Fibroblast of the conjunctiva (primary cell): ENCODE measurements at regions not wholly inside any gene's neighbourhood (a gene's known extent, or its start where the extent isn't known, plus 50 kb on each side); places are given as distances from the start of the nearest gene placed in this dataset.

Experiments
- DNase-seq: peaks from one replicate; pipeline ENCODE4 v3.0.0-alpha.2; 2010; ENCODE audit warnings: low read depth

DNA sequence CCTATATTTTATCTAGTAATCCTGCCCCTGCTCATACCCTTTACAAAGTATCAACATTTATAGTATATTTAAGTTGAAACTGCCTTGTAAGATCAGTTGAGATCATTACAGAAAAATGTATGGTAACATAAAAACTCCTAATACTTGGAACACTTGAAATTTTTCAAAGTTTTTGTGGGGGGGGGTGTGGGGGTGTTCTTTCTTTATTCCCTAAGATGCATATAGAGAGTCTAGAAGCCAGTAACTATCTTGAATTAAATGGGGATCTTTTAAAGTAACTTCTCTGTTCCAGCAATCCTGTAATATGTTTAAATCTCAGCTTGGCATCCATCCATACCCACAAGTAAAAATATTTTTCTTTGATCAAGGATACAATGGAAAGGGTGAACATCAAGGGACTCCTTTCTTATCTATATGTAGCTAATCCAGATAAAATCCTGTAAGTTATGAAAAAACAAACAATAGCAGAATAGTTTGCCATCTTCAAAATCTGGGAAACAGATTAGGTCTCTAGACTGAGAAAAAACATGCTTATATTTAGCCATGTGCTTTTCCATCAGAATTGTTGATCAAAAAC is 455.3 kb downstream of the MEIS1 start:
- no peak for DNase-seq

DNA sequence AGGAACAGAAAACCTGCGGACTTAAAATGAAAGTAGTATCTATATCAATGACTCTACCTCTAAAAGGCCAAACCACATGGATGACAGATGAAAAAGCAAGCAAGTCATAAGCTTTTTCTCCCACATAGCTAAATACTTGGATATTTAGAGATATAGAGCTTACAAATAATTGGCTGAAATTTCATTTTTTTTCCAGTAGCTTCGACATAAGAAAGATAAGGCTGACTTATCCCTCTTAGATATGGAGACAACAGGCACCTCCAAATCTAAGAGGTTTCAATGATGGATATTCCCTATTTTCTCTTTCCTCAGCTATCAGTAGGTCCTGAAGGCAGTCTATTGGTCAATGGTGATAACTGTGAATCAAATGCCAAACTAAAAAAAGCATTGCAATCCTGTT is 460.3 kb downstream of the MEIS1 start:
- no peak for DNase-seq

DNA sequence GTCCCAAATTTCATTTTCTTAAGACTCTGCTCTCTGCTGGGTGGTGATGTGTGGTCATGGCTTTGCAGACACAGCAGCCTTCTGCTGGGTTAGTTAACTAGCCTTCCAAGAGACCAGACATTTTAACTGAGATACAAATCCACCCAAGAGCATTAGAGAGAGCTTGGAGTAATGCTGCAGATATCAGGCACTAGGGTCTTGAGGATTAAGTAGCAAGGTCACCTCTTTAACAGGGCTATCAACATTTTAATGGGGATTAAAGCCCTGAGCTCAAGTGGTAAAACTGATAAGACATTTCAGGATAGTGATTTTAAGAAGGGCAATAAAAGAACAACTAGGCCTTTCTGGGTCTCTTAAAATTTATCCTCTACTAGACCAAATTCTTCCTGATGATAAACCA is 461.2 kb downstream of the MEIS1 start:
- no peak for DNase-seq

DNA sequence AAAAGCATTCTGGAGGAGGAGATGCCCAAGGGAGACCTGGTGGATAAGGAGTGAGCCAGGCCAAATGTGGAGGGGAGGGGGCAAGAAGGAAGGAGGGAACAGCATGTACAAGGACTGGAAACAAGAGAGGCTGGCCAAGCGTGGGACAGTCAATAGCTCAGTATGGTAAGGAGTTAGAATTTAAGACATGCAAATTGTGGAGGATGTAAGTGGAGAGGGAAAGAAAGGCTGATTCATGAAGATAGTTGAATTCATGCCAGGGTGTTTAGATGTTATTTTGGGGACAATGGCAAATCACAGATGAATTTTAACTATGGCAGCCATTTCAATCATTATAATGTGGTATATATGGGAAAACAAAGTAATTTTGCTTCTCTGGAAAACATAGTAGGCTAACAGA is 462.3 kb downstream of the MEIS1 start:
- no peak for DNase-seq

DNA sequence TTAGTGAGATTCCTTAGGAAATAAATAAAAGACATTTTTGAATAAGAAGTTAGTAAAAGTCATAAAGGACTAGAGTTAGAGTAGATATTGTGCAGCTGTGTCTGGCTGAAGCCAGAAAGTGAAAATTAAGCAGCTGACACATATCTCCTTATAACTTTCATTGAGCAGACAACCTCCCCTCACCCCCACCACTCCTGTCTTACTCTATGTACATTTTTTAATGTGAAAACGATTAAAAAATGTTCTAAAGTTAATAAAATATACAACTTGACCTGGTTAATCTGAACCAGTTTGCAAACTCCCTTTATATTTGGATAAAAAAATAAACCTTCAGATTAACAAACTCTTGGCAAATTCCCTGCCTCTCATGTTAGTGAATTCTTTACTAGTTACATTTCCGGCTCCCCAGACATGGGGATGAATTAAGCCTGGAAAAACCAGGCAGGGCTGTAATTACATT is 462.8 kb downstream of the MEIS1 start:
- DNase-seq = no peak

DNA sequence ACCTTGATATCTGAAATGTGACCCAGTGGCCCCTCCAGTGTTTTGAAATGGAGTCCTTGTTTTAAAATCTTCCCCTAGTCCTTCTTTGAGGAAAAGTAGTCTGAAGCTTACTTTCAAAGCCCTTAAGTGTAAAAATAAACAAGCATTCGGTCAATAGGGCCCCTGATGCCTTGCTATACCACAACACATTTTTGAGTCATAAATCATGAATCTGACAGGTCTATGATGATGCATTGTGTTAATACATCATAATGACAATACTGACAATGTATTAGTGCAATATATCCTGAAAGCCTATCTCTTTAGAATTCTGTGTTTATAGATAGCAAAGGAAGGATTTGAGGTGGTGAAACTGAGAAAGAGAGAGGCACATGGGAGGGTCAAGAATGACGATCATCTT is 464.2 kb downstream of the MEIS1 start:
- no peak for DNase-seq

DNA sequence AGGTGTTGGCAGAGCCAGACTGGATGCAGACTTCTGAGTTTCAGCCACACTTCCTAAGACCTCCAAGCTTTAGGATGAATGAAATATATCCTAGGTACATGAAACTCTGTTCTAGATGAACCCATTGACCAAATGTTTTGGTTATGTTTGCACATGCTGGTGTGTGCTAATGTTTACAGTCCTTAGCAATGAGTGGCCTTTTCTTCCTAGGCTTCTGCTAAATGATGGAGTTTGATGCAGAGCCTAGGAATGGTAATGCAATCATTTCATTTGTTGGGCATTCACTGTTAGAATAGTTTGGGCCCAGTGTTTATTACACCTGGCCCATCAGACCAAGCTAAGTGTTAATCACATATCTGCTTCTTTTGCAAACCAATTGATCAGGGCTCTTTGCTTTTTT is 464.7 kb downstream of the MEIS1 start:
- DNase-seq = no peak

DNA sequence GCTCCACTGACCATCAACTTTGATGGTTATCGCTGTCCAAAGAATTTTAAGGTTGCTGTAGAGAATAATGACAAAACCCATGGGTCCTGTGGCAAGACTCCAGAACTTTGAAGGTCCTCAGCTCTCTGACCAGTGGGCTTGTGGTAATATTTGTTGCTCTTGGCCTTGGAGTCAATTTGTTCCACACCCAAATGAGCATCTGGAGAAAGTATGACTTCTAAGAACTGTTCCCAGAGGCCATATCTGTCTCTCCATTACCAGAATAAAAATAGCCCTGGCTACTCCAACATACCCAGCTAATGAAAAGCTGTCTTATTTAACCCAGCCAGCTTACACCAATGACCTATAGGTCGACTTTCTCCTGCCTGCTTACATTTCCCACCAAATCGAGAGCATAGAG is 466.4 kb downstream of the MEIS1 start:
- DNase-seq = peak; percentile 17

DNA sequence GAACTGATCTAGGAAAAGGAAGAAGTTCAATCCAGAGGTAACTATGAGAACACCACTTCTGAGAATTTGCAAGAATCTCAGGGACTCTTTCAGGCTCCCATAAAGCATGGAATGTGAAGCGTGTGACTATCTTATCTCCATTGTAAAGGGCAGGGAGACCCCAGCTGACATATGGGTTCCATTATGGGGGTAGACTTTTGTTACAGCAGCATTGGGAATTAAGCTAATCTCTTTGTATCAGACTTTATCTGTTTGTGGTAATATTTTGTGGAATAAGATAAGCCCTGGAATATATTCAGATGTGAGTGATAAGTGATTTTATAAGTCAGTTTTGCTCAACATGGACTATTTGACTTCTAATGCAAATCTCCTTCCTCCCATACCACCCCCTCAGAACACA is 468.3 kb downstream of the MEIS1 start:
- no peak for DNase-seq

DNA sequence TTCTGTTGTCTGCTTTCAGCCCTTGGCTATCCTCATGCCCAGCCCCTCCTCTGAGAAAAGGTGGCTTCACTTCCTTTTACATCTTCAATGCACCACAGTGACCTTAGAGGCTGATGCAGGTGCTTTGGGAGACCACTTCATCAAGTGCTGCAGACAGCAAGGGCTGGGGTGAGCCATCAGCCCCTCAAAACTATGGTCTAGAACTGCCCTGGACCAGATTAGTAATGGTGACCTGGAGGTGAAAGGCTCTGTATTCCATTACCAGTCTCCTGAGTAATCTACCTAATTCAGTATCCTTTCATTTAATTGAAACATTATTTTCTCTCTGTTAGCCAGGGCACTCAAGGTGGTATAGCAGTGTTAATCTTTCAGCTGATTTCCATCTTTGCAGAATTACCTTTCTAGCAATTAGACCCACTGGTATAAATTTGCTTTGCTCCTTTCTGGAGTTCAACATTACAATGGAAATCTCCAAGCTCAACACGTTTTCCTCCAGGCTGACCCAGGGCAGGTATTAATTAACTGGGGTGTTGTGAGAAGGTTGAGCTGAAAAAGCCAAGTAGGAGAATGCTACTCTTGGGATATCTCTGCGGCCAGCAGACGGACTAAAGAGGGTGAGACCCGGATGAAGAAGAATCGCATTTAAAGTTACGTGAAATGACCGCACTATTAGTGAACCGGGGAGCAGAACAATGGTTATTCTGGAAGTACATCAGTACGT is 469.0 kb downstream of the MEIS1 start:
- no peak for DNase-seq

DNA sequence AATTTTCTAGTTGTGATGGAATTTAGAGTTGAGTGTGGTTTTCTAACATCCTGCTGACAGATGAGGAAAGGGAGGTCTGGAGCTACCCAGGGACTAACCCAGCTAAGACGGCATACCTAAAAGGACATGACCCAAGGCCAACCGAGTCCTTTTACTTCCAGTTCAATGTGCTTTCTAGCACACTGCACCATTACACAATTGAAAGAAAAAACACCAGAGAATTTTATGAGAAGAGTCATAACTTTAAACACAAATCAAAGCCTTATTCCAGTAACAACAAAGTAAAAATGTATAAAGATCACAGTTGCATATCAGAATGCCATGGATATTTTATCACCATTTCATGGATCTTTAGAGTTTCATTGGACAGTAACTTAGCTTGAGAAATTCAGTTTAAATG is 480.3 kb downstream of the MEIS1 start:
- no peak for DNase-seq

DNA sequence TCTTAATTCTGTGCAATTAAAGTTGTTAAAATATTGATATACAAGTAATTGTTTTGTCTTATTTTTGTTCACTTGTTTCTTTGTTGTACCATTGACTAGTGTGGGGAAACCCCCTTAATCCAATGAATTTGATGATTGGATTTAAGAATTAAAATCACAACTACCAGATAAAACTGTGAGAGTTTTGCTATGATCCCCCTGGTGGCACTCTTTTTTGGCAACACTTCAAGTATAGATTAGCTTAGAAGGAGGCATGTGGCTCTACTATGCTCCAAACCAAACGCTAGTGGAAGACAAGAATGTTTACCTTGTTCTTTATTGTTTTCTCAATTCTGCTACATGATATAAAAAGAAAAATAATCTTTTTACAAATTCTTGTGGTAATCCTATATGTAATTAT is 477.8 kb upstream of the ETAA1 start:
- no peak for DNase-seq

DNA sequence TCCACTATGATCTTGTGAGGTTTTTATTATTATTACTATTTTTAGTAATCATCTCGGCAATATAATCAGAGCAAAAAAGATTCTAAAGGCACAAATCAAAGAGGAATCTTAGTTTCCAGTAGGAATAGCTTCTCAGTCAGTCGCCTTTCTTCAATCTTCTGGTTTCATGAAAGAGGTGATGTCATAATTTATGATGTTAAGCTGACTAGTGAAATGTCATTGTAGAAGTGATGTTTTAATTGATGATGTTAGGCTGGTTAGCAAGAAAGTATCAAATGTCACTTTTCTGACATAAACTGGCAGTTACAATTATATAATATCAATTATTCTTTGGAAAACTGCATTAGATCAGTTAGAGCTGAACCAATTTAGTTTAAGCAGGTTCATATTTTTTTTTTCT is 476.7 kb upstream of the ETAA1 start:
- DNase-seq = no peak

DNA sequence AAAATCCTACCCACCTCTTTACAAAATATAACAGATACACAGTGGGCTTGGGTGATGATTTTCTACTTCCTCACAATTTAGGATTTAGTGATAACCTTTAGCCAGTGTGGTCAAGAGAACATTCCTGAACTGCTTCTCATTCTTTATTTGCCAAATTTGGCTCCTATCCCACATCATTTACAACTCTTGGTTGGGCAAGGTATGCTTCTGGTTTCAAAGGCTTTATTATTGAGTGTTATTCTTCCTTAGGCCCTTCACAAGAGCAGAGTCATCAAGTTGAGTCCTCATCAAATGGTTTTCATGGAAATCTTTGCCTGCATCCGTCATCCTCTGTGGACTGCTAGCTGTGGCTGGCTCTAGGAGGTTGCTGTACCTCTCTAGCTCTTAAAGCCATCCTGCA is 472.0 kb upstream of the ETAA1 start:
- DNase-seq = no peak

DNA sequence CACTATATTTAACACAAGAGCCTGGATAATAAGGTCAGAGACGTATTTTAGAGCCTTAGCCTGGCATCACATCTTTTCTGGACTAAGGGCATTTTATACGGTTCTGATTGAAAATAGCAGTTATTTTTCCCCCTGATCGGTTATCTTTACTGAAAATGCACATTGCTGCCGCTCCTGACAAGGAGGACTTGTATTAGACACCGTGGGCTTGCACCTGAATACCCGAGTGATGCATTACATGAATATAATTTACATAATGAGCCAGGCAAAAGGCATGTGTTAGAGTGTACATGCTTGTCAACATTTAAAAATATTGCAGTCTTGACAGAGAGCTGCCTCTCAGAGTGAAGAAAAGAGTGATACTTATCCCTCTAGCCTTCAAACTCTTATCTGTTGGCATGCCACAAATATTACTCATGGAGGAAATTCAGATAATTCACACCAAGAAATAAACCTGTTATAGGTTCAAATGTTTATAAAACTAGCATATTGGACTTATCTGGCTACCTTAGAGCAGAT is 470.5 kb upstream of the ETAA1 start:
- no peak for DNase-seq

DNA sequence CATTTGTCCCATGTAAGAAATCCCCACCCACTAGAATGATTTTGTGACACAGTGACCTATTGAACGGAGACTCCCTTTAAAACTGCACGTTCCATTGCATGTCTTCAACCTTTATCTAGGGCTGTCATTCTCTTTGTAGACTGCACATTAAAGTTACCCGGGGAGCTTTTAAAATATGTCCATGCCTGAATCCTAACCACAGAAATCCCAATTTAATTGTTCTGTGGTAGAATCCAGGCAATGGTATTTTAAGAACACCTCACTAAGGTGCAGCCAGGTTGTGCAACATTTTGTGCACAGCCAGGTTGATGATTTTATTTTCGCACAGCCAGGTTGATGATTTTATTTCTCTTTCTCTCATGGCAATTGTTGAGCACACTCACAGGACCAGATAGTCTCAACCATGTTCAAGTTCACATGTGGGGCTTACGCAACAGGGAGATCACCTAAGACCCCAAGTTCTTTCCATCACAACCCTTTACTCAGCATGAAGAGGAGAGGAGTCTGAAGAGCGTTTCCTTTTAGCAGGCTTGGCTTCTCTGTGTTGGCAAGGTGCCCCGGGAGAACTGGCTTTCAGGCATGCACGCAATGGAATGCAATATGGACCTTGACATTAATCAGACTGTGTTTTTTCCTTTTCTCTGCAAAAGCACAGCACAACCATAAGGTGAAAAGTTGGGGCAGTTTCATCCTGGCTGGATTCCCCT is 467.3 kb upstream of the ETAA1 start:
- DNase-seq = peak; percentile 17

DNA sequence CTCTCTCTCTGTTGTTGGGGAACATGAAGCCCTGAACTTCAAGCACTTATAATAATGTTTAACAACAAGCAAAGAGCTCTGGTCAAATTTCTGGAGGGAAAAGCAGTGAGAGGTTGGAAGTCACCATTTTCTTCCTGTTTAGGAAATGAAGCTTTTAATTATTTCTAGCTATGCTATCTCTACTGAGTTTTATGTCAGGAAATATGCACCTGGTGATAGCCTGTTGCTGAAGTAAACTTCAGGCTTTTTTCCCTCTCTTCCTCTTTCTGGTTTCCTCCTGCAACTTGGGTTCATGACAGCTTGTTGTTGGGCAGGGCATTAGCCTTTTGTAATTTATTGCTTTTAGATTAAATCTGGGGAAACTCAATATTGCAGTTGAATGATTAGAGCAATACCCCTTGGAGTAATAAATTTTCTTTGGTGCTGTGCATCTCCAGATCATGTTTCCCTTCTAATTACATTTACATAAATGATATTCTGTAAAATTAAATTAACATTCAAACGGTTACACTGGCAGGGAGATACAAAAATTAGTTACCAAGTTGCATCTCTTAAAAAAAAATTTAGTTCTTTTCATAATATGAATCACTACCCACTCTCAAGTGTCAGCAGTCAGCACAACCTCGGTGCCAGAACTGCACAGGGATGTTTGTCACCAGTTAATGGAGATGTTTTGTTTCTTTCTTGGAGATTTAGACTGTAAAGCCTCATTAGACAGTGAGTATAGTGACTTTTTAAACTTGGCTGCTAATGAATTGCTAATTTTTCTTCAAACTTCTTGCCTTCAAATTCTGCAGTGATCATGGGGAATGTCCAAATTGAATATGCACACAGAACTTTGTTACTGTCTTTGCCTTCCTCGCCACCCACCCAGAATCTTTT is 466.6 kb upstream of the ETAA1 start:
- DNase-seq = no peak

DNA sequence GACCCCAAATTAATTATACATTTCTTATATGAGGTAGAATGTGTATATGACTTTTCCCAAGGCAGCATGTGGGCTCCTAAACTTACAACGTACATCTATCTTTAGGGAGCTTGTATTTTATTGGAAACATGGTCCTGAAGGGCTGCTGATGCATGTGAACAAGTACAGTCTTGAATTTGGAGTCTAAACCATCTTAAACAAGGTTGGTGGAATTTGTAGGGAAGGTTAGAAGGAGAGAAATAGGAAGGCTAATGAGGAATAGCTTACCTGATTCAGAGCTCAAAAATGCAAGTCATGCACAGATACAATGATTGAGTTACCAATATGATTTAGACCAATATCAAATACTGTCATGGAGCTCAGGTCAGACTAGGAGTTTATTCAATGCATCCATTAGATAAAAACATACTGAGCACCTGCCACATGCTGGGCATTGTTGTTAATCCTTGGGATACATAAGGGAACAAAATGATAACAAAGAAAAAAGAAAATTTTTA is 458.6 kb upstream of the ETAA1 start:
- DNase-seq = no peak

DNA sequence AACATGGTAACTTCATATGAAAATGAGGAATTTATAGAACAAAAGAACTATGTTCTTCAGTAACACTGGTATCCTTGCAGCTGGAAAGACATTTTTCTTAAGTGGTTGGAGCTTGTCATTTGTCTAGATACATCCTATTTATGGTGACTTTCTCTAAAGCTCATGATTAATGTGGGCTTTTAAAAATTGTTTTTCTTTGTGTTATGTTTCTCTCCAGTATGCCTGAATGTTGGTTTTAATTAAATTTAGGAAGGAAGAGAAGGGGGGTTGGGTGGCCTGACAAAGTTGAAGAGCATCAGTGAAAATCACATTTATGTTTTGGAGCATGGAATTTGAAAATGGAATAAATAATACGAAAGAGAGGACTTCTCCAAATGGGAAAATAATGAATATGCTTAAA is 457.1 kb upstream of the ETAA1 start:
- DNase-seq = no peak

DNA sequence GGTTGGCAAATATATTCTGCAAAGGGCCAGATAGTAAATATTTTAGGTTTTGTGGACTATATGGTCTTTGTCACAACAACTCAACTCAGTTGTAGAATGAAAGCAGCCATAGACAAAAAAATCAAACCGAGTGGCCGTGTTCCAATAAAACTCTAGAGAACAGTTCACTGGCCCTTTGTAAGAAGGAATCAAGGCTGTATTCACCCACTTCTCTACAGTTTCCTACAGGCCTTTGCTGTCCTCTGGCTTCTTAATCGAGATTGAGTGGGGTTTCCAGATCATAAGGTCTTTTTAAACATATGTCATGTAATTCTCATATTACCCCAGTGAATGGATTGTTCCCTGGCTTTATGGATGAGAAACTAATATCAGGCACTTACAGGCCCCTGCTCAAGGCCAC is 448.9 kb upstream of the ETAA1 start:
- DNase-seq = no peak

DNA sequence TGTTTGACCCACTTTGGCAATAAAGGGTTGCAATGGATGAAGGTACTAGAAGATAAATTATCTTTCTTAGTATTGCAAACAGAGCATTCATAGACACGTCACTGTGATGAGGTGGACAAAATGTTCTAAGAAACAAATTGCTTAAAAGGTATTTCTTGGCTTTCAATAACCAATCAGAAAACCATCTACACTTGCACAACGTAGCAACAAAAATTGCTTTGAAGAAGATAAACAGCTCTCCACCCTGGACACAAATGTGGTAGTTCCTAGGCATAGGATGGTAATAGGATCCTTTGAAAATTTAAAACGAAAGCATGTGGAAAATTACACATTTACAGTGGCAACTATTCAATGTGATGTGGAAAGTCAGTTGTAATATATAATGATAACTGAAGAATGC is 439.9 kb upstream of the ETAA1 start:
- DNase-seq = no peak

DNA sequence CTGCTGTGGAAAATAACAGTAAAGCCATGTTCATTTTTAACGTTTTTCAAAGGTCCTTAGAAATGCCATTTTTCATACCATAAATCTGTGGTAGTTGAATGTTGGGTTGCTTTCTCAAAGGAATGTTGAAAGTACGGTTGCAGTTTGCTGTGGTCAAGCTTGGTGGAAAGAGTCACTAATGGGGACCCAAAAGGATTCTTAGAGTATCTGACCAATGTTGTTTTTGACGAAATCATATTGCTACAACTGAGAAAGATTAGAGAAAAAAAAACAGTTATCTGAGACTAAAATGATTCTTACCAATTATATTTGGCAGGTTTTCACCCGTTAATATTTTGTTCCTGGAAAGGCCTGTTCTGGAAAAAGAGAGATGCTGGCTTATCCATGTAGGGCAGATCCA is 439.5 kb upstream of the ETAA1 start:
- DNase-seq = no peak
